ENCODE measurements at regions not wholly inside any gene's neighbourhood (a gene's known extent, or its start where the extent isn't known, plus 50 kb on each side); places are given as distances from the start of the nearest gene placed in this dataset.

- no peak for TF ChIP-seq TAF1 (IDR thresholded peaks at IDR 0.05; ENCODE audit: borderline replicate concordance, insufficient read depth, low read length)
- TF ChIP-seq FOXP2 (optimal IDR thresholded peaks at IDR 0.05; ENCODE audit: borderline replicate concordance, extremely low read depth, extremely low read length, insufficient read depth) = no peak
- TF ChIP-seq REST (IDR thresholded peaks at IDR 0.05; ENCODE audit: insufficient read depth in 1 of 2, low read depth in 2 of 2, low read length in 2 of 2) = no peak
- no peak for TF ChIP-seq POLR2AphosphoS5 (IDR thresholded peaks at IDR 0.05; ENCODE audit: low read depth, low read length)
- no peak for TF ChIP-seq SIN3A (IDR thresholded peaks at IDR 0.05; ENCODE audit: borderline replicate concordance, insufficient read depth, low read length)
These were observed 562.8 kb downstream of the SLITRK6 start for GRCh38 chr13:85236413-85236812.

- no peak for TF ChIP-seq POLR2AphosphoS5 (IDR thresholded peaks at IDR 0.05; ENCODE audit: low read depth, low read length)
- no peak for TF ChIP-seq REST (IDR thresholded peaks at IDR 0.05; ENCODE audit: insufficient read depth in 1 of 2, low read depth in 2 of 2, low read length in 2 of 2)
- TF ChIP-seq FOXP2 (optimal IDR thresholded peaks at IDR 0.05; ENCODE audit: borderline replicate concordance, extremely low read depth, extremely low read length, insufficient read depth) = no peak
- no peak for TF ChIP-seq TAF1 (IDR thresholded peaks at IDR 0.05; ENCODE audit: borderline replicate concordance, insufficient read depth, low read length)
- no peak for TF ChIP-seq SIN3A (IDR thresholded peaks at IDR 0.05; ENCODE audit: borderline replicate concordance, insufficient read depth, low read length)
These were observed 568.5 kb downstream of the SLITRK6 start for GRCh38 chr13:85230691-85231093.

GRCh38 chr13:85228692-85229091 is 570.5 kb downstream of the SLITRK6 start:
- TF ChIP-seq REST (IDR thresholded peaks at IDR 0.05; ENCODE audit: insufficient read depth in 1 of 2, low read depth in 2 of 2, low read length in 2 of 2) (no peak), SIN3A (IDR thresholded peaks at IDR 0.05; ENCODE audit: borderline replicate concordance, insufficient read depth, low read length) (no peak), TAF1 (IDR thresholded peaks at IDR 0.05; ENCODE audit: borderline replicate concordance, insufficient read depth, low read length) (no peak), FOXP2 (optimal IDR thresholded peaks at IDR 0.05; ENCODE audit: borderline replicate concordance, extremely low read depth, extremely low read length, insufficient read depth) (no peak), POLR2AphosphoS5 (IDR thresholded peaks at IDR 0.05; ENCODE audit: low read depth, low read length) (no peak)

- TF ChIP-seq REST (IDR thresholded peaks at IDR 0.05; ENCODE audit: insufficient read depth in 1 of 2, low read depth in 2 of 2, low read length in 2 of 2) (no peak), FOXP2 (optimal IDR thresholded peaks at IDR 0.05; ENCODE audit: borderline replicate concordance, extremely low read depth, extremely low read length, insufficient read depth) (no peak), TAF1 (IDR thresholded peaks at IDR 0.05; ENCODE audit: borderline replicate concordance, insufficient read depth, low read length) (no peak), POLR2AphosphoS5 (IDR thresholded peaks at IDR 0.05; ENCODE audit: low read depth, low read length) (no peak), SIN3A (IDR thresholded peaks at IDR 0.05; ENCODE audit: borderline replicate concordance, insufficient read depth, low read length) (no peak)
These were observed 575.1 kb downstream of the SLITRK6 start for GRCh38 chr13:85223883-85224656.
